ENCODE measurements at regions not wholly inside any gene's neighbourhood (a gene's known extent, or its start where the extent isn't known, plus 50 kb on each side); places are given as distances from the start of the nearest gene placed in this dataset.

GRCh38 chr1:242703467-242703866, 179.0 kb upstream of the PLD5 start:
- no peak for DNase-seq
- H3K36me3 ChIP-seq (ENCODE audit: low read depth), result no peaks in the 10 kb centered on the region
- ATAC-seq, result no peak
- intact Hi-C loops (cut with DNase I, micrococcal nuclease), result no loop called here
- no peaks in the 10 kb centered on the region for H3K4me1 ChIP-seq (ENCODE audit: low read depth)
- no peak overlapping the region for H3K4me3 ChIP-seq
- peaks cover under 1% of the 10 kb centered on the region for H3K9me3 ChIP-seq
- no peak for TF ChIP-seq CTCF (IDR thresholded peaks at IDR 0.05)

- Histone ChIP-seq H3K4me1 (ENCODE audit: low read depth) (no peaks in the 10 kb centered on the region), H3K4me3 (no peak overlapping the region), H3K36me3 (ENCODE audit: low read depth) (no peaks in the 10 kb centered on the region), H3K9me3 (peaks cover 5% of the 10 kb centered on the region)
- no peak for TF ChIP-seq CTCF (IDR thresholded peaks at IDR 0.05)
- intact Hi-C loops (cut with DNase I, micrococcal nuclease), result no loop called here
- DNase-seq (no peak), ATAC-seq (no peak)
Observed at GRCh38 chr1:242692988-242693387, 168.5 kb upstream of the PLD5 start.

GRCh38 chr1:242691610-242691945, 167.1 kb upstream of the PLD5 start:
- no peak for TF ChIP-seq CTCF (IDR thresholded peaks at IDR 0.05)
- no peak for DNase-seq
- intact Hi-C loops (cut with DNase I, micrococcal nuclease), result no loop called here
- Histone ChIP-seq H3K9me3 (peaks cover 5% of the 10 kb centered on the region), H3K36me3 (ENCODE audit: low read depth) (no peaks in the 10 kb centered on the region), H3K4me1 (ENCODE audit: low read depth) (no peaks in the 10 kb centered on the region), H3K4me3 (no peak overlapping the region)
- ATAC-seq, result no peak

- ATAC-seq, result no peak
- no peak for TF ChIP-seq CTCF (IDR thresholded peaks at IDR 0.05)
- intact Hi-C loops (cut with DNase I, micrococcal nuclease), result no loop called here
Observed at GRCh38 chr1:242690849-242691609, 166.5 kb upstream of the PLD5 start.

GRCh38 chr1:242689378-242689777, 164.9 kb upstream of the PLD5 start:
- Histone ChIP-seq H3K36me3 (ENCODE audit: low read depth) (no peaks in the 10 kb centered on the region), H3K9me3 (peaks cover 5% of the 10 kb centered on the region), H3K4me3 (no peak overlapping the region), H3K4me1 (ENCODE audit: low read depth) (no peaks in the 10 kb centered on the region)
- DNase-seq (no peak), ATAC-seq (no peak)
- intact Hi-C loops (cut with DNase I, micrococcal nuclease), result no loop called here
- TF ChIP-seq CTCF (IDR thresholded peaks at IDR 0.05), result no peak

More at GRCh38 chr1:242690849-242691609, 166.5 kb upstream of the PLD5 start:
- peaks cover 3% of the 10 kb centered on the region for H3K9me3 ChIP-seq
- no peak overlapping the region for H3K4me3 ChIP-seq
- DNase-seq, result no peak
- no peaks in the 10 kb centered on the region for H3K36me3 ChIP-seq (ENCODE audit: low read depth)
- H3K4me1 ChIP-seq (ENCODE audit: low read depth), result no peaks in the 10 kb centered on the region
